K562 (cell line): ENCODE measurements at regions not wholly inside any gene's neighbourhood (a gene's known extent, or its start where the extent isn't known, plus 50 kb on each side); places are given as distances from the start of the nearest gene placed in this dataset.

ENCODE experiments used
- POLR2A ChIP-seq: fragments of 450-650 bp; conservative IDR thresholded peaks from 2 replicates; pipeline ENCODE4 v1.6.1; 2016
- RAD21 ChIP-seq, 2 experiments: fragments of 250-450 bp in 1 of 2; fragments of 450-650 bp in 1 of 2; sonication (Bioruptor Pico) in 1 of 2; formaldehyde crosslinking in 1 of 2; IDR thresholded peaks in 1 of 2; conservative IDR thresholded peaks in 1 of 2; 2 replicates each; pipeline versions ENCODE4 v1.4.0 to v1.8.0; 2020 to 2022; ENCODE audit warnings: mild to moderate bottlenecking in 2 of 2, moderate library complexity in 1 of 2
- RFX5 ChIP-seq: IDR thresholded peaks from 2 replicates; pipeline ENCODE4 v1.6.1; 2011; ENCODE audit warnings: low read depth, mild to moderate bottlenecking, improper control_type of control experiment, low read length
- SP1 ChIP-seq: sonication (generic); formaldehyde crosslinking; IDR thresholded peaks from 2 replicates; pipeline ENCODE4 v1.8.1; 2022; ENCODE audit warnings: mild to moderate bottlenecking, missing genetic modification reagents
- ZNF217 ChIP-seq: sonication (generic); formaldehyde crosslinking; IDR thresholded peaks from 2 replicates; pipeline ENCODE4 v1.8.0; 2022; ENCODE audit warnings: mild to moderate bottlenecking, missing genetic modification reagents
- TF ChIP-seq, protein P1 (sequence below), 3 experiments: IDR thresholded peaks in 2 of 3; conservative IDR thresholded peaks in 1 of 3; 2 replicates each; pipeline ENCODE4 v1.5.1; 2011 to 2012; ENCODE audit warnings: low read length in 3 of 3, mild to moderate bottlenecking in 3 of 3, control low read depth in 2 of 3, improper control_type of control experiment in 1 of 3, inconsistent platforms in 1 of 3, low read depth in 1 of 3, mixed read lengths in 1 of 3, moderate library complexity in 1 of 3; ENCODE audit not compliant: insufficient read depth in 2 of 3
- TF ChIP-seq, protein P2 (sequence below): fragments of 250-450 bp; sonication (Bioruptor Pico); IDR thresholded peaks from 2 replicates; pipeline ENCODE4 v1.4.0; 2020

DNA sequence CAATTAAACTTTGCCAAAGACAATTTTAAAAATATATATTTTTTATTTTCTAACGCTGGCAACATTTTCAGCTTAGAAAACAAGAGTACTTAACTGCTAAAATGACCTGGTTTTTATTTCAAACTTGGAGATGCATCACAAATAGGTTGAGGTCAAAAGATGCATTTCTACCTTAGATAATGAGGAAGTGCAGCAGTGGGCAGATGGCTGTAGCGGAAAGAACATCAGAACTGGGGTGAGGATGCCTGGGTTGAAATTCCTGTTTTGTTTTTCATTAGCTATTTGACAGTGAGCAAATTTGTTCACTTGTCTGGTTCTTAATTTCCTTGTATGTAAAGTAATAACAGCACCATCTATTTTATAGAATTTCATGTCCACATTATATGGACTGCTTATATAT, 524.8 kb upstream of the KLF4 start:
- TF ChIP-seq ZNF217 (CRISPR knock-in tag) (no peak), RFX5 (no peak), POLR2A (no peak), SP1 (CRISPR knock-in tag) (no peak), RAD21 (CRISPR knock-in tag; conservative IDR thresholded peaks at IDR 0.05 in 1 of 2, IDR thresholded peaks at IDR 0.05 in 1 of 2) (no peak)
- TF ChIP-seq, protein P1, sequence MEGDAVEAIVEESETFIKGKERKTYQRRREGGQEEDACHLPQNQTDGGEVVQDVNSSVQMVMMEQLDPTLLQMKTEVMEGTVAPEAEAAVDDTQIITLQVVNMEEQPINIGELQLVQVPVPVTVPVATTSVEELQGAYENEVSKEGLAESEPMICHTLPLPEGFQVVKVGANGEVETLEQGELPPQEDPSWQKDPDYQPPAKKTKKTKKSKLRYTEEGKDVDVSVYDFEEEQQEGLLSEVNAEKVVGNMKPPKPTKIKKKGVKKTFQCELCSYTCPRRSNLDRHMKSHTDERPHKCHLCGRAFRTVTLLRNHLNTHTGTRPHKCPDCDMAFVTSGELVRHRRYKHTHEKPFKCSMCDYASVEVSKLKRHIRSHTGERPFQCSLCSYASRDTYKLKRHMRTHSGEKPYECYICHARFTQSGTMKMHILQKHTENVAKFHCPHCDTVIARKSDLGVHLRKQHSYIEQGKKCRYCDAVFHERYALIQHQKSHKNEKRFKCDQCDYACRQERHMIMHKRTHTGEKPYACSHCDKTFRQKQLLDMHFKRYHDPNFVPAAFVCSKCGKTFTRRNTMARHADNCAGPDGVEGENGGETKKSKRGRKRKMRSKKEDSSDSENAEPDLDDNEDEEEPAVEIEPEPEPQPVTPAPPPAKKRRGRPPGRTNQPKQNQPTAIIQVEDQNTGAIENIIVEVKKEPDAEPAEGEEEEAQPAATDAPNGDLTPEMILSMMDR (IDR thresholded peaks at IDR 0.05 in 2 of 3, conservative IDR thresholded peaks at IDR 0.05 in 1 of 3; ENCODE audit: insufficient read depth in 2 of 3, low read depth in 1 of 3, low read length in 3 of 3) = no peak
- TF ChIP-seq, protein P2, sequence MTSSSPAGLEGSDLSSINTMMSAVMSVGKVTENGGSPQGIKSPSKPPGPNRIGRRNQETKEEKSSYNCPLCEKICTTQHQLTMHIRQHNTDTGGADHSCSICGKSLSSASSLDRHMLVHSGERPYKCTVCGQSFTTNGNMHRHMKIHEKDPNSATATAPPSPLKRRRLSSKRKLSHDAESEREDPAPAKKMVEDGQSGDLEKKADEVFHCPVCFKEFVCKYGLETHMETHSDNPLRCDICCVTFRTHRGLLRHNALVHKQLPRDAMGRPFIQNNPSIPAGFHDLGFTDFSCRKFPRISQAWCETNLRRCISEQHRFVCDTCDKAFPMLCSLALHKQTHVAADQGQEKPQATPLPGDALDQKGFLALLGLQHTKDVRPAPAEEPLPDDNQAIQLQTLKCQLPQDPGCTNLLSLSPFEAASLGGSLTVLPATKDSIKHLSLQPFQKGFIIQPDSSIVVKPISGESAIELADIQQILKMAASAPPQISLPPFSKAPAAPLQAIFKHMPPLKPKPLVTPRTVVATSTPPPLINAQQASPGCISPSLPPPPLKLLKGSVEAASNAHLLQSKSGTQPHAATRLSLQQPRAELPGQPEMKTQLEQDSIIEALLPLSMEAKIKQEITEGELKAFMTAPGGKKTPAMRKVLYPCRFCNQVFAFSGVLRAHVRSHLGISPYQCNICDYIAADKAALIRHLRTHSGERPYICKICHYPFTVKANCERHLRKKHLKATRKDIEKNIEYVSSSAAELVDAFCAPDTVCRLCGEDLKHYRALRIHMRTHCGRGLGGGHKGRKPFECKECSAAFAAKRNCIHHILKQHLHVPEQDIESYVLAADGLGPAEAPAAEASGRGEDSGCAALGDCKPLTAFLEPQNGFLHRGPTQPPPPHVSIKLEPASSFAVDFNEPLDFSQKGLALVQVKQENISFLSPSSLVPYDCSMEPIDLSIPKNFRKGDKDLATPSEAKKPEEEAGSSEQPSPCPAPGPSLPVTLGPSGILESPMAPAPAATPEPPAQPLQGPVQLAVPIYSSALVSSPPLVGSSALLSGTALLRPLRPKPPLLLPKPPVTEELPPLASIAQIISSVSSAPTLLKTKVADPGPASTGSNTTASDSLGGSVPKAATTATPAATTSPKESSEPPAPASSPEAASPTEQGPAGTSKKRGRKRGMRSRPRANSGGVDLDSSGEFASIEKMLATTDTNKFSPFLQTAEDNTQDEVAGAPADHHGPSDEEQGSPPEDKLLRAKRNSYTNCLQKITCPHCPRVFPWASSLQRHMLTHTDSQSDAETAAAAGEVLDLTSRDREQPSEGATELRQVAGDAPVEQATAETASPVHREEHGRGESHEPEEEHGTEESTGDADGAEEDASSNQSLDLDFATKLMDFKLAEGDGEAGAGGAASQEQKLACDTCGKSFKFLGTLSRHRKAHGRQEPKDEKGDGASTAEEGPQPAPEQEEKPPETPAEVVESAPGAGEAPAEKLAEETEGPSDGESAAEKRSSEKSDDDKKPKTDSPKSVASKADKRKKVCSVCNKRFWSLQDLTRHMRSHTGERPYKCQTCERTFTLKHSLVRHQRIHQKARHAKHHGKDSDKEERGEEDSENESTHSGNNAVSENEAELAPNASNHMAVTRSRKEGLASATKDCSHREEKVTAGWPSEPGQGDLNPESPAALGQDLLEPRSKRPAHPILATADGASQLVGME (CRISPR knock-in tag) = no peak
